GM23248 (cell line): ENCODE measurements at regions not wholly inside any gene's neighbourhood (a gene's known extent, or its start where the extent isn't known, plus 50 kb on each side); places are given as distances from the start of the nearest gene placed in this dataset.

ENCODE experiments used
- EZH2 ChIP-seq: fragments of 200-600 bp; sonication (generic); IDR thresholded peaks from 2 replicates; pipeline ENCODE4 v1.6.1; 2018; ENCODE audit warnings: antibody characterized with exemption, mild to moderate bottlenecking; ENCODE audit not compliant: insufficient read depth, poor library complexity, severe bottlenecking
- EZH2phosphoT487 ChIP-seq: fragments of 200-600 bp; sonication (generic); IDR thresholded peaks from 2 replicates; pipeline ENCODE4 v1.6.1; 2018; ENCODE audit warnings: antibody characterized with exemption, moderate library complexity, mild to moderate bottlenecking, low read depth; ENCODE audit not compliant: insufficient read depth

DNA sequence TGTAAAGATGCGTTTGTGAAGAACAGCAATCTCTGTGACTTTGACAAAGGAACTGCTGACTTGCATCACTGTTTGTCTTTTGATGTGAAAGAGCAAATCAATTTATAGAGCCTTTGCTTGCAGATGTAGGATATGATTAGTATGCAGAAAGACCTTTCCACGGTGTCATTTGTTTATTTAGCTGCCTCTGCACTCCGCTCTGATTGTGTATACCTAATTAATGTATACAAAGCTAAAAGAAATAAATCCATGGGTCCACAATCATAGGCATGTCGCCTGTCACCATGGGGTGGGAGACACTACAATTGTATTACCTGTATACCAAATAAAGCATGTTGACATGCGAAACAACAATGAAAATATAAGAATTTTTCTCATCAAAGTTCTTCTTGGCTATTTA is 410.7 kb downstream of the MZT1 start:
- TF ChIP-seq EZH2 (no peak), EZH2phosphoT487 (no peak)
